ENCODE measurements at regions not wholly inside any gene's neighbourhood (a gene's known extent, or its start where the extent isn't known, plus 50 kb on each side); places are given as distances from the start of the nearest gene placed in this dataset.
"Not testable (repeated sequence)": the region's sequence is repeated elsewhere in the genome, so short reads cannot be mapped to it uniquely, and the experiment has no call there.

DNA sequence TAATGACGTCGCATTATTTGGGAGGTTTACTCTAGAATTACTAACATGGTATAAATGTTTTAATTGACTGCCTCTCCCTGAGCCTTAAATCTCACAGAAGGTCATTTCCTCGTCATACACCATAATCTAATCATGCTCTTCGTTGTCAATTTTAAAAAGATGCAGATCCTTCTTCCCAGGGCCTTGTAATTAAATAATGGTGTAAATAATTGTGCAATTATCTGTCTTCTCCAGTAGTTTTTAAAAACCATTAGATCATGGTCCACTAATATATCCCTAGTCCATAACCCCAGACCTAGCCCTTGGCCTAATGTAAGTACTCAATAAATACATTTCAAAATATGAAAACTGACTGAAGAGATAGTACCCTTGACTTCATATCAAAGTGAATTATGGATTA is 181.5 kb upstream of the GNAI1 start:
- DNase-seq (ENCODE audit: low read depth, low spot score) = no peak

DNA sequence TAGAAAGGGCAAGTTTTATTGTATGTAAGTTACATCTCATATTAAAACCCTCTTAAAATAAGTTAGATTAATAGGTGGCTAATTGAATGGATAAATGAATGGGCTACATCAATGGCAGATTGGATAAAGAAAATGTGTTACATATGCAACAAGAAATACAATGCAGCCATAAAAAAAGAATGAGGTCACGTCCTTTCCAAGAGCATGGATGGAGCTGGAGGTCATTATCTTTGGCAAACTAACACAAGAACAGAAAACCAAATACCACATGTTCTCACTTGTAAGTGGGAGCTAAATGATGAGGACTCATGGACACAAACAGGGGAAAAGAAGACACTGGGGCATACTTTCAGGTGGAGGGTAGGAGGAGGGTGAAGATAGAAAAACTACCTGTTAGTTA is 182.2 kb upstream of the GNAI1 start:
- no peak for DNase-seq (ENCODE audit: low read depth, low spot score)

GRCh38 chr7:79951415-79951814 is 183.2 kb upstream of the GNAI1 start:
- no peak for DNase-seq (ENCODE audit: low read depth, low spot score)

DNA sequence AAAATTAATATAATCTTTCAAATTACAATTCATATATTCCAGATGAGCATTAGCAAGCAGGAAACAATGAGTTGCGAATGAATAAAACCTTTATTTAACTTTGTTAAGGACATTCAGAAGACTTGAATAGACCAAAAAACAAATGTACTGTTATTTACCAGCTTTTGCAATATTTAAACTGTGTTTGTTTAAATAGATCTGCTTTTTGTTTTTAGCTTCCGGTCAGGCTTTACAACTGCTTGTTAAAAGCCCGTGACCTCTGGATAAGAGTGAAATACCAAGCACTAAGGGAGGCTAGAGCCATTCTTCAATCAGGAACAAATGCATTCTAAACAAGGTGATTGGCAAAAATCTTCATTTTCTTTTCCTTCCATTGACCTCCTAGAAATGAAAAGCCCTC is 184.9 kb upstream of the GNAI1 start:
- no peak for DNase-seq (ENCODE audit: low read depth, low spot score)

- DNase-seq (ENCODE audit: low read depth, low spot score) = no peak
Observed at GRCh38 chr7:79936281-79936983, 198.2 kb upstream of the GNAI1 start.

GRCh38 chr7:79934727-79935126 is 199.9 kb upstream of the GNAI1 start:
- no peak for DNase-seq (ENCODE audit: low read depth, low spot score)

DNA sequence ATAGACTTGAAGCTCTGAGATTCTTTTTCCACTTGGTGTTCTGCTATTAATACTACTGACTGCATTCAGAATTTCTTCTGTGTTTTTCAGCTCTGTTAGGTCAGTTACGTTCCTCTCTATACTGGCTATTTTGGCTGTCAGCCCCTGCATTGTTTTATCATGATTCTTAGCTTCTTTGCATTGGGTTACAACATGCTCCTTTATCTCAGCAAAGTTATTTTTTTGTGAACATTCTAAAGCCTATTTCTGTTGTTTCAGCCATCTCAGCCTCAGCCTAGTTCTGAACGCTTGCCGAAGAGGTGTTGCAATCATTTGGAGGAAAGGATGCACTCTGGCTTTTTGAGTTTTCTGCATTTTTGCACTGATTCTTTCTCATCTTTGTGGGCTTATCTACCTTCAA is 201.5 kb upstream of the GNAI1 start:
- DNase-seq (ENCODE audit: low read depth, low spot score) = no peak

DNA sequence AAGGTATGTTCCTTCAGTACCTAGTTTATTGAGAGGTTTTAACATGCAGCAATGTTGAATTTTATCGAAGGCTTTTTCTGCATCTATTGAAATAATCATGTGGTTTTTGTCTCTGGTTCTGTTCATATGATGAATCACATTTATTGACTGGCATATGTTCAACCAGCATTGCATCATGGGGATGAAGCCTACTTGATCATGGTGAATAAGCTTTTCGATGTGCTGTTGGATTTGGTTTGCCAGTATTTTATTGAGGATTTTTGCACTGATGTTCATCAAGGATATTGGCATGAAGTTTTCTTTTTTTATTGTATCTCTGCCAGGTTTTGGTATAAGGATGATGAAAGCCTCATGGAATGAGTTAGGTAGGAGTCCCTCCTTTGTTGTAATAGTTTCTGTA is 204.0 kb upstream of the GNAI1 start:
- DNase-seq (ENCODE audit: low read depth, low spot score) = no peak

GRCh38 chr7:79927116-79927515 is 207.5 kb upstream of the GNAI1 start:
- DNase-seq (ENCODE audit: low read depth, low spot score) = no peak

DNA sequence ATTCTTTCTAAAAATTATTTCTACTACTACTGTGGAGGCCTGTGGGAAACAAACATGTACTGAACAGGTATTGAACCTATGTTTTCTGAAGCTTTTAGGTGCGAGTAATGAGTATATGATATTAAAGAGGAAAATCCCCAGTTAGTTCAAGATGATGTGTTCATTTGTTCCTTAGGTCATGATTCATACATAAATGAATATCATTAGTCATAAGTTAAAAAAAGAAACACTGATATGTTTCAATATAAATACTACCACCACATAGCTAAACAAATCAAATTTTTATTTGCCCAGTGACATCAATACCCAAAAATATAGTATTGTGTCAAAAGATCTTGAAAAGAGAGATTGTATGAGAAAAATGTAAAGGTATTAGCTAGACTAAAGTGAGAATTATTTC is 210.7 kb upstream of the GNAI1 start:
- no peak for DNase-seq (ENCODE audit: low read depth, low spot score)

- no peak for DNase-seq (ENCODE audit: low read depth, low spot score)
Observed at GRCh38 chr7:79922894-79923293, 211.7 kb upstream of the GNAI1 start.

- DNase-seq (ENCODE audit: low read depth, low spot score) = no peak
Observed at GRCh38 chr7:79921976-79922375, 212.7 kb upstream of the GNAI1 start.

GRCh38 chr7:79918632-79919031 is 216.0 kb upstream of the GNAI1 start:
- not testable (repeated sequence) for DNase-seq (ENCODE audit: low read depth, low spot score)

GRCh38 chr7:79915346-79915745 is 219.3 kb upstream of the GNAI1 start:
- not testable (repeated sequence) for DNase-seq (ENCODE audit: low read depth, low spot score)

DNA sequence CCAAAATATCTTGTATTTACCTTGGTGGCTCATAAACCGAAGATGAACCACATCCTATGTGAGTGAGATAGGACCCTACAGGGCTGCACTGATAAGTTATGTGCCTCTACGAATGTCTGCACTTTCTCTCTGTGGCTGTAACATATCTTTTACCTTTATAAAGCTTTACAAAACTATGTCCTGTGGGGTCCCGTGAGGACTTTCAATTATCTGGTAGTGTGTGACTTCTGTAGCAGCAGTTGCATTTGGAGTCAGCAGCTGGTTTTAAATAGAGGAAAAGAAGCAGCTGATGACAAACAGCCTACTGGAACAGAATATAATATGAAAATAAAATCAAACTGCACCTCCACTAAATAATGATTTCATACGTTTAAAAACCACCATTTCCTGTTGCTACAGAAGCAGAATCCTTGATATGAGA is 222.4 kb upstream of the GNAI1 start:
- no peak for DNase-seq (ENCODE audit: low read depth, low spot score)

DNA sequence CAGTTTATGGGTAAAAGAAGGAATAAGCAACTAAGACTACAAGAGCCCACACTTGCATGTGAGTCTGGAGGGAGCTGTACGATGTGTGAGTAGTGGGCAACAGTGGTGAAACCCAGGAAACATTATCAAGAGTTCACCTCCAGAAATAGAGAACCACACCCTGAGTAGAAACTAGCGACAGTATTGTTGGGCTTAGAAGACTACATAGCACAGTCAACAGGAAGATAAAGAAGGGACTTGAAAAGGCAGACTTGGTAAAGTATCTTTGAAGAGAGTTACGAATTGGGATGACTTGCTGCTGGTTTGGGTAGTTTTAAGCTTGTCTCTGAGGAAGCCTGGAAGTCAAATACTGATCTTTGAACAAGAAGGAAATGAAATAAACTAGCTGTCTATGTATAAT is 223.2 kb upstream of the GNAI1 start:
- DNase-seq (ENCODE audit: low read depth, low spot score) = no peak

DNA sequence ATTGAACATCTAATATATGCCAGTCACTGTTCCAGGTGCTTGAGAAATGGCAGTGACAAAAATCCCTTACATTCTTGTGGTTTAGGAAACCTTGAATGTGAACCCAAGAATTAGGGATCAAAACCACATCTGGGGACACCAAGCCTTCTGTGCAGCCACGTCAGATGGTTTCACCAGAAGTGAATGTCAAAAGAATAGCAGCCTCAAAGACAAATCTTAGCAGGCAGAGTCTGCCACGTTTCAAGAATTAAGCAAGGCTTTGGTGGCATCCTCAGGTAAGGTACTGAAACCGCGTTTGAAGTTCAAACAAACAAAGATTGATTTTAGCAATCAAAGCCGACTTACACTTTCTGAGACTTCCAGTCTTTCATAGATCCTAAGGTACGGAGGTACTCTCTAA is 225.5 kb upstream of the GNAI1 start:
- DNase-seq (ENCODE audit: low read depth, low spot score) = no peak

- no peak for DNase-seq (ENCODE audit: low read depth, low spot score)
Observed at GRCh38 chr7:79897166-79897565, 237.5 kb upstream of the GNAI1 start.

- no peak for DNase-seq (ENCODE audit: low read depth, low spot score)
Observed at GRCh38 chr7:79893991-79894390, 240.6 kb upstream of the GNAI1 start.

DNA sequence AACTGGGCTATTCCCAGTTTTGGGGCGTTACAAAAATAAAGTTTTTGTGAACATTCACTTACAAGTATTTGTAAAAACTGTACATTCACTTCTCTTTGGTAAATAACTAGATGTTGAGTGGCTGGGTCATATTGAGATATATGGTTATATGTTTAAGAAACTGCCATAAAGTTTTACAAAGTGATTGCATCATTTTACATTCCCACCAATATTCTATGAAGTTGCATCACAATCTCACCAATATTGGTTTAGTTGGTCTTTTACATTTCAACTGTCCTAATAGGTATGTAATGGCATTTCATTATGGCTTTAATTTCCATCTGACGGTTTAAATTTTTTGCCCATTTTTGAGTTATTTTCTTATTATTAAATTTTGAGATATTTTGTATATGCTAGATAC is 251.7 kb upstream of the GNAI1 start:
- no peak for DNase-seq (ENCODE audit: low read depth, low spot score)

- DNase-seq (ENCODE audit: low read depth, low spot score) = no peak
Observed at GRCh38 chr7:79880312-79880711, 254.3 kb upstream of the GNAI1 start.

- no peak for DNase-seq (ENCODE audit: low read depth, low spot score)
Observed at GRCh38 chr7:79877874-79878465, 256.7 kb upstream of the GNAI1 start.

DNA sequence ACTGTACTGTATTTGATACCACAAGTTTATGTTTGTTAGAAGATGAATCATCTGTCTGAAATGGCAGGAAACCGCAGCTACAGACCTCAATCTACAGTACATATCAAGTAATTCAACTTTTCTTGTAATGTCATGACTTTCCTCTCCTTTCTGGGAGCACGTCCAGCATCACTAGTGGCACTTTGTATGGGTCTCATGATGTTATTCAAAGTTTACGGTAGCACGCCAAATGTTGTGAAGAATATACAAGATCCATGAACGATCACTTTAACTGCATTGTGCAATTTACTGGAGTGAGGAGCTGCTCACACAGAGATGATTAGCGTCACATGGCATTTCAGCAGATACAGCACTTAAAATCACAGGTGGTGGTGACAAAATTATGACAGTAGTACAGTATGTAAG is 257.8 kb upstream of the GNAI1 start:
- DNase-seq (ENCODE audit: low read depth, low spot score) = no peak

DNA sequence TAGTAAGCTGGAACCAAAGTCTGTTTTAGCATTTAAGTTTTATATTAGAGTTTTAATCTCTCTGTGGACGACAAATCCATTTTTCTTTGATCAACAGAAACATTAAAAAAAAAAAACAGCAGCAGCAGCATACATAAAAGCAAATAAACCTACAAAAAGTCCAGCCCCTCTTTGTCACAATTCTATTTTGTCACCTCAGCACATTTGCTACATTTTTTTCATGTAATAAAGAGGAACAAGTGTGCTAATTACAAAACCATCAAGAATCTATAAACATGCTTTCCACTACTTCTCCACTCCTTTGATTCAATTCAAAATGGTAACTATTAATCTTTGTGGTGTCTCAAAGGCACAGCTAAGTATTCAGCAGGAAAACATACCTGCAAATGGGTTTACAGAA is 259.8 kb upstream of the GNAI1 start:
- DNase-seq (ENCODE audit: low read depth, low spot score) = no peak
